ENCODE measurements at regions not wholly inside any gene's neighbourhood (a gene's known extent, or its start where the extent isn't known, plus 50 kb on each side); places are given as distances from the start of the nearest gene placed in this dataset.

- no peak for TF ChIP-seq CTCF (IDR thresholded peaks at IDR 0.05)
- H3K36me3 ChIP-seq (ENCODE audit: insufficient read depth in 1 of 2, low read depth in 1 of 2) = no peaks in the 10 kb centered on the region
- H3K27me3 ChIP-seq (ENCODE audit: insufficient read depth in 3 of 3, low read length in 2 of 3) = no peaks in the 10 kb centered on the region
- DNase-seq = no peak
- no peaks in the 10 kb centered on the region for H3K9me3 ChIP-seq
- intact Hi-C loops (cut with DNase I) = no loop called here
- H3K27ac ChIP-seq = no peak overlapping the region
- 88 to 98% (median 96%) methylated on average over 1 of the region's 1 CpG for WGBS, 3 donors
- H3K4me1 ChIP-seq = no peaks in the 10 kb centered on the region
- H3K4me3 ChIP-seq = no peak overlapping the region
- ATAC-seq = no peak
Observed at GRCh38 chr6:44582930-44583329, 195.4 kb downstream of the CDC5L start.

- H3K4me3 ChIP-seq = no peak overlapping the region
- no peaks in the 10 kb centered on the region for H3K4me1 ChIP-seq
- ATAC-seq (no peak), DNase-seq (no peak)
- no peaks in the 10 kb centered on the region for H3K27me3 ChIP-seq (ENCODE audit: insufficient read depth in 3 of 3, low read length in 2 of 3)
- 81 to 86% (median 81%) methylated on average over 1 of the region's 1 CpG for WGBS, 3 donors
- no peaks in the 10 kb centered on the region for H3K36me3 ChIP-seq (ENCODE audit: insufficient read depth in 1 of 2, low read depth in 1 of 2)
- intact Hi-C loops (cut with DNase I) = no loop called here
- TF ChIP-seq CTCF (IDR thresholded peaks at IDR 0.05) = no peak
- H3K9me3 ChIP-seq = no peaks in the 10 kb centered on the region
- no peak overlapping the region for H3K27ac ChIP-seq
Observed at GRCh38 chr6:44590471-44590870, 203.0 kb downstream of the CDC5L start.

GRCh38 chr6:44593539-44593944 is 206.0 kb downstream of the CDC5L start:
- intact Hi-C loops (cut with DNase I) = no loop called here
- ATAC-seq (no peak), DNase-seq (no peak)
- Histone ChIP-seq H3K36me3 (ENCODE audit: insufficient read depth in 1 of 2, low read depth in 1 of 2) (no peaks in the 10 kb centered on the region), H3K4me1 (no peaks in the 10 kb centered on the region), H3K27me3 (ENCODE audit: insufficient read depth in 3 of 3, low read length in 2 of 3) (peaks cover 0 to 3% (median 0%) of the 10 kb centered on the region in 3 donors), H3K9me3 (peaks cover 6% of the 10 kb centered on the region), H3K27ac (no peak overlapping the region), H3K4me3 (no peak overlapping the region)
- peak; percentile 24 for TF ChIP-seq CTCF (IDR thresholded peaks at IDR 0.05)
- 5 to 34% (median 15%) methylated on average over 2 of the region's 2 CpGs for WGBS, 3 donors

GRCh38 chr6:44594481-44594880 is 207.0 kb downstream of the CDC5L start:
- no peak for ATAC-seq
- intact Hi-C loops (cut with DNase I) = no loop called here
- no peak overlapping the region for H3K4me3 ChIP-seq
- DNase-seq = no peak
- 16 to 31% (median 29%) methylated on average over 4 of the region's 4 CpGs for WGBS, 3 donors
- no peak overlapping the region for H3K27ac ChIP-seq
- no peak for TF ChIP-seq CTCF (IDR thresholded peaks at IDR 0.05)
- peaks cover 0 to 3% (median 0%) of the 10 kb centered on the region in 3 donors for H3K27me3 ChIP-seq (ENCODE audit: insufficient read depth in 3 of 3, low read length in 2 of 3)
- H3K9me3 ChIP-seq = peaks cover 6% of the 10 kb centered on the region
- H3K36me3 ChIP-seq (ENCODE audit: insufficient read depth in 1 of 2, low read depth in 1 of 2) = no peaks in the 10 kb centered on the region
- no peaks in the 10 kb centered on the region for H3K4me1 ChIP-seq

- intact Hi-C loops (cut with DNase I) = no loop called here
- Histone ChIP-seq H3K27me3 (ENCODE audit: insufficient read depth in 3 of 3, low read length in 2 of 3) (peaks cover 0 to 3% (median 0%) of the 10 kb centered on the region in 3 donors), H3K4me1 (no peaks in the 10 kb centered on the region), H3K4me3 (no peak overlapping the region), H3K27ac (no peak overlapping the region), H3K36me3 (ENCODE audit: insufficient read depth in 1 of 2, low read depth in 1 of 2) (no peaks in the 10 kb centered on the region), H3K9me3 (peaks cover 6% of the 10 kb centered on the region)
- no peak for TF ChIP-seq CTCF (IDR thresholded peaks at IDR 0.05)
- DNase-seq (no peak), ATAC-seq (no peak)
- WGBS, 3 donors = 67 to 81% (median 79%) methylated on average over 5 of the region's 5 CpGs
Observed at GRCh38 chr6:44598679-44599078, 211.2 kb downstream of the CDC5L start.
